ENCODE measurements at regions not wholly inside any gene's neighbourhood (a gene's known extent, or its start where the extent isn't known, plus 50 kb on each side); places are given as distances from the start of the nearest gene placed in this dataset.

- H3K27me3 ChIP-seq (ENCODE audit: low read length), result peaks cover 3% of the 10 kb centered on the region; the same call in 1 of the 2 replicates
- POLR2A ChIA-PET (ENCODE audit: unreplicated experiment), result no interaction called here
- no peaks in the 10 kb centered on the region for H3F3A ChIP-seq (ENCODE audit: low read length, unreplicated experiment)
- no peaks in the 10 kb centered on the region for H3K36me3 ChIP-seq (ENCODE audit: low read depth, low read length)
- no peak overlapping the region for H3K9ac ChIP-seq (ENCODE audit: low read length)
- H3K4me2 ChIP-seq (ENCODE audit: low read length), result no peak overlapping the region
- H4K20me1 ChIP-seq (ENCODE audit: low read length), result no peaks in the 10 kb centered on the region
- no peak for TF ChIP-seq EZH2phosphoT487 (IDR thresholded peaks at IDR 0.05; ENCODE audit: borderline replicate concordance, low read length)
- TF ChIP-seq CTCF (conservative IDR thresholded peaks at IDR 0.05; ENCODE audit: low read depth, low read length), result no peak
- no peak for TF ChIP-seq EZH2 (IDR thresholded peaks at IDR 0.05; ENCODE audit: low read length, unreplicated experiment)
- ATAC-seq (no peak), DNase-seq (no peak)
- no peaks in the 10 kb centered on the region for H3K9me3 ChIP-seq (ENCODE audit: low read length)
- H3K79me2 ChIP-seq (ENCODE audit: low read length), result no peaks in the 10 kb centered on the region
- H3K27ac ChIP-seq (ENCODE audit: low read length), result no peak overlapping the region
- intact Hi-C loops (cut with micrococcal nuclease), result no loop called here
- CTCF ChIA-PET, result no interaction called here
- H3K4me3 ChIP-seq (ENCODE audit: low read length), result no peak overlapping the region
- H3K9me2 ChIP-seq (replicated peaks; ENCODE audit: low read length), result no peaks in the 10 kb centered on the region
- H2AFZ ChIP-seq (ENCODE audit: low read length), result no peak overlapping the region
- peaks cover 11% of the 10 kb centered on the region for H3K4me1 ChIP-seq (ENCODE audit: insufficient read depth, low read length)
- no TSS peak for BruUV-seq (replicated peaks)
Observed at GRCh38 chr2:128399256-128399655, 80.6 kb upstream of the HS6ST1 start.

DNA sequence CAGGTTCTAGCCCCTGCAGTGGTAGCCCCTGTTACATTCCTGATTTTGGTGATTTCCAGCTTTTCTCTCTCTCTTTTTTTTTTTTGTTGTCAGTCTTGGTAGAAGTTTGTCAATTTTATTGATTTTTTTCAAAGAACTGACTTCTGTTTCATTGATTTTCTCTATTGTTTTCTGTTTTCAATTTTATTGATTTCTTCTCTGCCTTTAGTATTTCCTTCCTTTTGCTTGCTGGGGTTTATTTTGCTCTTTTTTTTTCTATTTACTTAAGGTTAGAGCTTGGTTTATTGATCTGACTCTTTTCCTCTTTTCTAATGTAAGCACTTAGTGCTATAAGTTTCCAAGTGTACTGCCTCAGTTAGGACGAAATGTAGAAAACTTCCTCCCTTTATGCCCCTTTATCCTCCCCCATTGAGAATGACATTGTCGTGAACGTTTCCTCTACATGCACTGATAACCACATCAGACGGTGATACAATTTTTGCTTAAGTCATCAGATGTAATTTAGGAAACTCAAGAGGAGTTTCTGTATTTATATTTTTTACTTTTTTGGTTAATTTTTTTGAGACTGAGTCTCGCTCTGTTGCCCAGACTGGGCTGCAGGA lies 81.1 kb upstream of the HS6ST1 start:
- Histone ChIP-seq H3K27ac (ENCODE audit: low read length) (no peak overlapping the region), H2AFZ (ENCODE audit: low read length) (no peak overlapping the region), H3F3A (ENCODE audit: low read length, unreplicated experiment) (no peaks in the 10 kb centered on the region), H3K36me3 (ENCODE audit: low read depth, low read length) (no peaks in the 10 kb centered on the region), H4K20me1 (ENCODE audit: low read length) (no peaks in the 10 kb centered on the region), H3K9me2 (replicated peaks; ENCODE audit: low read length) (no peaks in the 10 kb centered on the region), H3K9me3 (ENCODE audit: low read length) (no peaks in the 10 kb centered on the region), H3K4me2 (ENCODE audit: low read length) (no peak overlapping the region), H3K9ac (ENCODE audit: low read length) (no peak overlapping the region), H3K4me1 (ENCODE audit: insufficient read depth, low read length) (peaks cover 11% of the 10 kb centered on the region), H3K4me3 (ENCODE audit: low read length) (no peak overlapping the region), H3K79me2 (ENCODE audit: low read length) (no peaks in the 10 kb centered on the region), H3K27me3 (ENCODE audit: low read length) (no peaks in the 10 kb centered on the region)
- no TSS peak for BruUV-seq (replicated peaks)
- TF ChIP-seq EZH2phosphoT487 (IDR thresholded peaks at IDR 0.05; ENCODE audit: borderline replicate concordance, low read length) (no peak), CTCF (conservative IDR thresholded peaks at IDR 0.05; ENCODE audit: low read depth, low read length) (no peak), EZH2 (IDR thresholded peaks at IDR 0.05; ENCODE audit: low read length, unreplicated experiment) (no peak)
- no peak for DNase-seq
- ChIA-PET CTCF (interaction anchor here (0.6 kb wide), 1 partner anchor 16 kb away, joined by 4 read pairs; no protein-coding TSS in a partner anchor), POLR2A (ENCODE audit: unreplicated experiment) (no interaction called here)
- no peak for ATAC-seq
- intact Hi-C loops (cut with micrococcal nuclease), result no loop called here

- Histone ChIP-seq H3K36me3 (ENCODE audit: low read depth, low read length) (no peaks in the 10 kb centered on the region), H3K79me2 (ENCODE audit: low read length) (no peaks in the 10 kb centered on the region), H3K4me3 (ENCODE audit: low read length) (no peak overlapping the region), H3K4me2 (ENCODE audit: low read length) (no peak overlapping the region), H3K27me3 (ENCODE audit: low read length) (no peaks in the 10 kb centered on the region), H3K9me3 (ENCODE audit: low read length) (no peaks in the 10 kb centered on the region), H3F3A (ENCODE audit: low read length, unreplicated experiment) (no peaks in the 10 kb centered on the region), H2AFZ (ENCODE audit: low read length) (no peak overlapping the region), H3K4me1 (ENCODE audit: insufficient read depth, low read length) (no peaks in the 10 kb centered on the region), H3K9ac (ENCODE audit: low read length) (no peak overlapping the region), H3K27ac (ENCODE audit: low read length) (no peak overlapping the region), H3K9me2 (replicated peaks; ENCODE audit: low read length) (no peaks in the 10 kb centered on the region), H4K20me1 (ENCODE audit: low read length) (no peaks in the 10 kb centered on the region)
- TF ChIP-seq EZH2 (IDR thresholded peaks at IDR 0.05; ENCODE audit: low read length, unreplicated experiment) (no peak), CTCF (conservative IDR thresholded peaks at IDR 0.05; ENCODE audit: low read depth, low read length) (no peak), EZH2phosphoT487 (IDR thresholded peaks at IDR 0.05; ENCODE audit: borderline replicate concordance, low read length) (no peak)
- ChIA-PET POLR2A (ENCODE audit: unreplicated experiment) (no interaction called here), CTCF (no interaction called here)
- DNase-seq (no peak), ATAC-seq (no peak)
- intact Hi-C loops (cut with micrococcal nuclease), result no loop called here
- no TSS peak for BruUV-seq (replicated peaks)
Observed at GRCh38 chr2:128401680-128402079, 83.0 kb upstream of the HS6ST1 start.
